Left ventricle myocardium inferior (tissue), 1 donor: ENCODE measurements at regions not wholly inside any gene's neighbourhood (a gene's known extent, or its start where the extent isn't known, plus 50 kb on each side); places are given as distances from the start of the nearest gene placed in this dataset.
"Not testable (repeated sequence)": the region's sequence is repeated elsewhere in the genome, so short reads cannot be mapped to it uniquely, and the experiment has no call there.

Experiments used
- DNase-seq: peaks from one replicate; pipeline ENCODE4 v3.0.0-alpha.2; 2020
- H3K27ac ChIP-seq: fragments of 200-600 bp; replicated peaks from 2 replicates; pipeline ENCODE4 v1.8.0; 2021
- H3K27me3 ChIP-seq: fragments of 200-600 bp; 2 replicates; pipeline ENCODE4 v1.8.0; 2021; ENCODE audit warnings: low read depth
- H3K36me3 ChIP-seq: fragments of 200-600 bp; 2 replicates; pipeline ENCODE4 v1.8.0; 2021
- H3K4me1 ChIP-seq: fragments of 200-600 bp; 2 replicates; pipeline ENCODE4 v1.8.0; 2021
- H3K4me3 ChIP-seq: fragments of 200-600 bp; 2 replicates; pipeline ENCODE4 v1.8.0; 2021; ENCODE audit warnings: mild to moderate bottlenecking, moderate library complexity
- H3K9me3 ChIP-seq: fragments of 200-600 bp; replicated peaks from 2 replicates; pipeline ENCODE4 v1.8.0; 2021
- intact Hi-C: fragments of 100-400 bp; cut with micrococcal nuclease; formaldehyde crosslinking; loops from one replicate; pipeline ENCODE4 v1.11.0; 2022
- TF ChIP-seq, protein P1 (sequence below): fragments of 200-600 bp; IDR thresholded peaks from 2 replicates; pipeline ENCODE4 v1.8.0; 2021; ENCODE audit warnings: antibody characterized with exemption, mild to moderate bottlenecking, borderline replicate concordance
- donor health status: DM: no; HTN: yes; CAD: no; lungs with severe emphysema.

DNA sequence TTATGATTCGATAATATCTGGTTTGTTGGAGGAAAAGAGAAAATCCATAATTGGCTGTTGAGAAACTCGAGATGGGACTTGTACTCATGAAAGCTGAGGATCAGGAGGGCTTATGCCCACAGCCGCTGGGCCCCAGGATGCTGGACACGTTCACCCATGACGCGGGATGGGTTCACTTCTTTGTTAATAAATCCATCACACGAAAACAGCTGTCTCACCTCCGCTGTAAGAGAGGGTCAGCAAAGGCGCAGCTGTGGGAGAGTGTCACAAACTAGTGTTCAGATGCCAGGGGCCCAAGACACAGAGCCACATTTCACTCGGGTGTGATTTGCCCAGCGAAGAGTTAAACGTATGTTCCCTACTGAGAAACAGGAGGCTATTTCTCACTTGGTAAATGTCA lies 315.1 kb downstream of the THBS2 start:
- Histone ChIP-seq H3K27me3 (peaks cover 54% of the 10 kb centered on the region), H3K36me3 (no peaks in the 10 kb centered on the region), H3K4me3 (no peak overlapping the region), H3K4me1 (no peaks in the 10 kb centered on the region), H3K9me3 (no peaks in the 10 kb centered on the region), H3K27ac (no peak overlapping the region)
- no peak for DNase-seq
- TF ChIP-seq, protein P1, sequence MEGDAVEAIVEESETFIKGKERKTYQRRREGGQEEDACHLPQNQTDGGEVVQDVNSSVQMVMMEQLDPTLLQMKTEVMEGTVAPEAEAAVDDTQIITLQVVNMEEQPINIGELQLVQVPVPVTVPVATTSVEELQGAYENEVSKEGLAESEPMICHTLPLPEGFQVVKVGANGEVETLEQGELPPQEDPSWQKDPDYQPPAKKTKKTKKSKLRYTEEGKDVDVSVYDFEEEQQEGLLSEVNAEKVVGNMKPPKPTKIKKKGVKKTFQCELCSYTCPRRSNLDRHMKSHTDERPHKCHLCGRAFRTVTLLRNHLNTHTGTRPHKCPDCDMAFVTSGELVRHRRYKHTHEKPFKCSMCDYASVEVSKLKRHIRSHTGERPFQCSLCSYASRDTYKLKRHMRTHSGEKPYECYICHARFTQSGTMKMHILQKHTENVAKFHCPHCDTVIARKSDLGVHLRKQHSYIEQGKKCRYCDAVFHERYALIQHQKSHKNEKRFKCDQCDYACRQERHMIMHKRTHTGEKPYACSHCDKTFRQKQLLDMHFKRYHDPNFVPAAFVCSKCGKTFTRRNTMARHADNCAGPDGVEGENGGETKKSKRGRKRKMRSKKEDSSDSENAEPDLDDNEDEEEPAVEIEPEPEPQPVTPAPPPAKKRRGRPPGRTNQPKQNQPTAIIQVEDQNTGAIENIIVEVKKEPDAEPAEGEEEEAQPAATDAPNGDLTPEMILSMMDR = no peak
- intact Hi-C loops = no loop called here

DNA sequence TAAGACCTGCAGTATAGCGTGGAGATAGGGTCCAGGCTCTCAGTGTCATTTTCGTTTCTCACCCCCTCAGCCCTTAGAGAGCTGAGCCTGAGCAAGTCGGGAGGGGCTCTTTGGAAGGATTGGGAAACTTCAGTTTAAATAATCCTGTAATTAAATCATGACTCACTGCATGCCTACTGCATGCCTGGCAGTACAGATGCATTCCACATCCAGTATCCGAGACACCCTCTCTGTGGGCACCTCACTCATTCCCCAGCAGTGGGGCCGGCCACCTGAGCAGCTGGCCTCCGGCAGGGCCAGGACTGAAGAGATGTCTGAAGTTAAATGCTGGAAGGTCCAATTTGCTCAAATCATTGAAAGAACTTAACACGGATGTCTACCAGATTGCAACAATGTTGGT lies 316.6 kb downstream of the THBS2 start:
- DNase-seq = no peak
- no peaks in the 10 kb centered on the region for H3K4me1 ChIP-seq
- TF ChIP-seq, protein P1 = no peak
- H3K36me3 ChIP-seq = no peaks in the 10 kb centered on the region
- intact Hi-C loops = no loop called here
- peaks cover 6% of the 10 kb centered on the region for H3K9me3 ChIP-seq
- no peak overlapping the region for H3K4me3 ChIP-seq
- H3K27me3 ChIP-seq = peaks cover 44% of the 10 kb centered on the region
- H3K27ac ChIP-seq = no peak overlapping the region

DNA sequence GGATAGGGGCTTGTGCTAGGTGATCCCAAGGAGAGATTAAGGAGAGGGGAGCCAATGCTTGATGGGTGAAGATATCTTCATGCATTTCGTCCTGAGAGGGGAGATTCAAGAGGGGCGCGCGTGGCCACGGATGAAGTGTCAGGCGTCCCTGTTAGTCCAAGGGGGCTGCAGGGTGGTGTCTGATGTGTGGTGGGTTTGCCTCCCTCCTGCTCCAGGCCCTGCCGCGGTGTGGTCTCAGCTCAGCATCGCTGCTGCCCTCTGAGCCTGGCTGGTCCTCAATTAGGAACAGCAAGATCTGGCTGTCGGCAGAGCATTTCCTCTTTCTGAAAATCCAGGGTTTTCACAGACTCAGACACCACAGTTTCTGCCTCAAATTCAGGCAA lies 318.0 kb downstream of the THBS2 start:
- Histone ChIP-seq H3K27ac (no peak overlapping the region), H3K36me3 (no peaks in the 10 kb centered on the region), H3K4me3 (no peak overlapping the region), H3K4me1 (no peaks in the 10 kb centered on the region), H3K9me3 (peaks cover 6% of the 10 kb centered on the region), H3K27me3 (peaks cover 42% of the 10 kb centered on the region)
- TF ChIP-seq, protein P1 = no peak
- DNase-seq = no peak
- intact Hi-C loops = no loop called here

DNA sequence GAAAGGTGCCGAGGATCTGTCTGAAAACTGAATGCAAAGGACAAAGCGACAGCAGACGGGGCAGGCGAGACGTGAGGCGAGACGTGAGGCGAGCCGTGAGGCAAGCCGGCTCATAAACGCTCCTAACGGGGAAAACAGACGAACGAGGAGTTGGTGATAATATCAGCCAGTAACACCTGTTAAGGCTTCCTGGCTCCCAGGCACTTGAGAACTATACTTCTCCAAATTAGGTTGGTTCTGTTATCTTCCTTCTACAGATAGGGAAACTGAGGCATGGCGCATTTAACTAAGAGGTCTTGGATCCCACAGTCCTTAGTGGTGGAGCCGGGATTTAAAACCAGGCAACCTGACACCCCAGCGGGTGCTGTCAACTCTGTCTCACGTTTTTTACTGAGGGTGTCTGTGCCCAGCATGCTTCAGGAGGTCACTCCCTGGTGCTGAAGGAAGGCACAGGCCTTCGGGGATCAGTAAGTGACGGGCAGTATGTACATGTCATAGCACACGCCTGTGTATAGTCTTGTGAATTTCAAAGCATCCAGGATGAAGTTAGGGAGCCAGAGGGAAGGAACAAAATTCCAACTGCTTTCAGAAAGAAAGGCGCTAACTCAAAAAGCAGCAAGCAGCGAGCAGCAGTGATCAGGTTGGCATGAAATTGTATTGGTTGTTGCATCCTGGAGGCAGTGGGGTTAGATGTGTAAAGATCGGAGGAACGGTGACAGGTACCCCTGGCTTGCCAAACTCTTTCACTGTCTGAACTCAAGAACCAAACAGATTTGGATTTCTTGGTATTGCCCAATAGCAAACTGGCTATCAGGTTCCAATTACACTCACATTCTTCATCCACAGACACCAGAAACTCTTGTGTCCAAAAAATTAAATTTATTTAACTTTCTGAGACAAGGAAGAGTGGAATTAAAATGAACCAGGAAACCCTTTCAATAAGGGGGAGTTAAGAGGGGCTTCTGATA lies 318.7 kb downstream of the THBS2 start:
- Histone ChIP-seq H3K4me1 (no peaks in the 10 kb centered on the region), H3K27ac (no peak overlapping the region), H3K4me3 (no peak overlapping the region), H3K36me3 (no peaks in the 10 kb centered on the region), H3K27me3 (peaks cover 36% of the 10 kb centered on the region), H3K9me3 (peaks cover 6% of the 10 kb centered on the region)
- no peak for DNase-seq
- intact Hi-C loops = no loop called here
- TF ChIP-seq, protein P1 = no peak

DNA sequence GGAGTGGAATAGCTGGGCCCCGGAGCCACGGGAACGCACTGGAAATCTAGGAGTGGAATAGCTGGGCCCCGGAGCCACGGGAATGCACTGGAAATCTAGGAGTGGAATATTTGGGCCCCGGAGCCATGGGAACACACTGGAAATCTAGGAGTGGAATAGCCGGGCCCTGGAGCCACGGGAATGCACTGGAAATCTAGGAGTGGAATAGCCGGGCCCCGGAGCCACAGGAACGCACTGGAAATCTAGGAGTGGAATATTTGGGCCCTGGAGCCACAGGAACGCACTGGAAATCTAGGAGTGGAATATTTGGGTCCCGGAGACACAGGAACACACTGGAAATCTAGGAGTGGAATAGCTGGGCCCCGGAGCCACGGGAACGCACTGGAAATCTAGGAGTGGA lies 321.5 kb downstream of the THBS2 start:
- peaks cover 20% of the 10 kb centered on the region for H3K27me3 ChIP-seq
- DNase-seq, H3K27ac ChIP-seq, H3K4me3 ChIP-seq, H3K4me1 ChIP-seq, H3K9me3 ChIP-seq, intact Hi-C loops, H3K36me3 ChIP-seq: not testable (repeated sequence)

DNA sequence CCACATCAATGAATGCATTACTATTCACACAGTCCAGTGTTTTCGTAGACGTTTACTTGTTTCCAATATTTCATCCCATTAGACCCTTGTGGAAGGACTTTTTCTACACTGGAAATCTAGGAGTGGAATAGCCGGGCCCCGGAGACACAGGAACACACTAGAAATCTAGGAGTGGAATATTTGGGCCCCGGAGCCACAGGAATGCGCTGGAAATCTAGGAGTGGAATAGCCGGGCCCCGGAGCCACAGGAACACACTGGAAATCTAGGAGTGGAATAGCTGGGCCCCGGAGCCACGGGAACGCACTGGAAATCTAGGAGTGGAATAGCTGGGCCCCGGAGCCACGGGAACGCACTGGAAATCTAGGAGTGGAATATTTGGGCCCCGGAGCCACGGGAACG lies 322.6 kb downstream of the THBS2 start:
- H3K4me1 ChIP-seq, DNase-seq, H3K27ac ChIP-seq, H3K4me3 ChIP-seq, H3K36me3 ChIP-seq, H3K9me3 ChIP-seq, intact Hi-C loops: not testable (repeated sequence)
- H3K27me3 ChIP-seq = peaks cover 27% of the 10 kb centered on the region
